H1 (cell line): ENCODE measurements at regions not wholly inside any gene's neighbourhood (a gene's known extent, or its start where the extent isn't known, plus 50 kb on each side); places are given as distances from the start of the nearest gene placed in this dataset.

Experiments
- CTCF ChIA-PET: fragments of 300-600 bp; sonication (Branson Sonifier 250); formaldehyde crosslinking; loops from one replicate; lab custom pipeline; 2021; ENCODE audit not compliant: partially characterized antibody; lab: Charles Lee
- POLR2A ChIA-PET: fragments of 300-600 bp; sonication (Branson Sonifier 250); formaldehyde crosslinking; loops from one replicate; lab custom pipeline; 2021; ENCODE audit warnings: inconsistent platforms; ENCODE audit not compliant: partially characterized antibody; lab: Charles Lee
- DNase-seq, 2 experiments: peaks; one replicate each; pipeline versions ENCODE4 v3.0.0 to v3.0.0-alpha.2; 2010 to 2022; ENCODE audit warnings: low spot score in 2 of 2, low read depth in 1 of 2, mixed read lengths in 1 of 2
- FAIRE-seq: peaks from 2 replicates; lab custom pipeline; 2011; peaks lifted over from hg19 to GRCh38; lab: Jason Lieb, UNC
- H2AFZ ChIP-seq: 2 replicates; pipeline ENCODE4 v1.8.1; 2012; ENCODE audit warnings: low read length, inconsistent platforms
- H2AK5ac ChIP-seq: 2 replicates; pipeline ENCODE4 v1.6.1; 2013; ENCODE audit warnings: low read depth, low read length
- H2BK120ac ChIP-seq: replicated peaks from 2 replicates; pipeline ENCODE3; 2013; ENCODE audit warnings: low read depth, low read length, inconsistent platforms
- H2BK12ac ChIP-seq: 2 replicates; pipeline ENCODE4 v1.6.1; 2013; ENCODE audit warnings: low read depth, low read length
- H2BK15ac ChIP-seq: 2 replicates; pipeline ENCODE4 v1.6.1; 2013; ENCODE audit warnings: low read length
- H2BK20ac ChIP-seq: 2 replicates; pipeline ENCODE4 v1.6.1; 2013; ENCODE audit warnings: low read length
- H2BK5ac ChIP-seq: 2 replicates; pipeline ENCODE4 v1.6.1; 2013; ENCODE audit warnings: low read depth, low read length
- H3K14ac ChIP-seq: 2 replicates; pipeline ENCODE4 v1.6.1; 2013; ENCODE audit warnings: inconsistent platforms; ENCODE audit not compliant: insufficient read length
- H3K18ac ChIP-seq: 2 replicates; pipeline ENCODE4 v1.6.1; 2013; ENCODE audit warnings: low read length; ENCODE audit errors: extremely low read depth
- H3K23ac ChIP-seq: 2 replicates; pipeline ENCODE4 v1.6.1; 2013; ENCODE audit warnings: inconsistent platforms; ENCODE audit not compliant: insufficient read length
- H3K23me2 ChIP-seq: 2 replicates; pipeline ENCODE4 v1.6.1; 2013; ENCODE audit warnings: low read depth, low read length
- H3K27ac ChIP-seq: 2 replicates; pipeline ENCODE4 v1.6.1; 2011; ENCODE audit warnings: low read depth, low read length, inconsistent platforms
- H3K27me3 ChIP-seq, 4 experiments: replicated peaks in 1 of 4; 1 replicate in 1 of 4; 2 replicates in 3 of 4; pipeline versions ENCODE4 v1.6.1 to v1.8.1; 2011 to 2013; ENCODE audit warnings: low read length in 3 of 4, mild to moderate bottlenecking in 3 of 4, inconsistent platforms in 2 of 4, mixed read lengths in 2 of 4, moderate library complexity in 1 of 4; ENCODE audit not compliant: control insufficient read depth in 3 of 4, insufficient read depth in 3 of 4; ENCODE audit errors: extremely low read depth in 1 of 4
- H3K36me3 ChIP-seq, 4 experiments: 2 replicates each; pipeline versions ENCODE4 v1.6.1 to v1.8.1; 2011 to 2013; ENCODE audit warnings: mild to moderate bottlenecking in 4 of 4, low read length in 3 of 4, moderate library complexity in 2 of 4, control low read depth in 1 of 4, inconsistent platforms in 1 of 4; ENCODE audit not compliant: insufficient read depth in 4 of 4, control insufficient read depth in 2 of 4
- H3K4ac ChIP-seq: replicated peaks from 2 replicates; pipeline ENCODE3; 2013; ENCODE audit warnings: low read length, low read depth, mixed read lengths, inconsistent platforms; ENCODE audit not compliant: insufficient read length
- H3K4me1 ChIP-seq, 4 experiments: replicated peaks in 1 of 4; 1 replicate in 1 of 4; 2 replicates in 3 of 4; pipeline versions ENCODE4 v1.6.1 to v1.8.1; 2011 to 2013; ENCODE audit warnings: low read length in 3 of 4, inconsistent platforms in 2 of 4, mixed read lengths in 1 of 4; ENCODE audit not compliant: insufficient read depth in 4 of 4, control insufficient read depth in 3 of 4
- H3K4me2 ChIP-seq, 2 experiments: 2 replicates each; pipeline versions ENCODE4 v1.6.1 to v1.8.1; 2011 to 2013; ENCODE audit warnings: low read depth in 2 of 2, low read length in 2 of 2, control low read depth in 1 of 2, inconsistent platforms in 1 of 2, mild to moderate bottlenecking in 1 of 2; ENCODE audit not compliant: insufficient read depth in 1 of 2
- H3K4me3 ChIP-seq, 4 experiments: fragments of 200-600, 300-600 bp in 1 of 4; sonication (generic), shearing (Covaris generic), sonication (Bioruptor Twin) in 1 of 4; 2 replicates each; pipeline versions ENCODE4 v1.5.1 to v1.8.1; 2011 to 2016; ENCODE audit warnings: low read length in 4 of 4, low read depth in 3 of 4, control low read depth in 2 of 4, inconsistent platforms in 2 of 4, mild to moderate bottlenecking in 2 of 4, mixed read lengths in 1 of 4, moderate library complexity in 1 of 4; ENCODE audit not compliant: insufficient read depth in 2 of 4; ENCODE audit errors: extremely low read depth in 1 of 4
- H3K56ac ChIP-seq: replicated peaks from 2 replicates; pipeline ENCODE3; 2013; ENCODE audit warnings: low read depth, mild to moderate bottlenecking, mixed read lengths, low read length, inconsistent platforms; ENCODE audit not compliant: insufficient read length
- H3K79me1 ChIP-seq: 2 replicates; pipeline ENCODE4 v1.6.1; 2013; ENCODE audit warnings: low read depth, low read length, control low read depth
- H3K79me2 ChIP-seq, 2 experiments: 2 replicates each; pipeline versions ENCODE4 v1.6.1 to v1.8.1; 2012 to 2013; ENCODE audit warnings: low read length in 2 of 2, mild to moderate bottlenecking in 2 of 2, inconsistent platforms in 1 of 2; ENCODE audit not compliant: insufficient read depth in 2 of 2, control insufficient read depth in 1 of 2
- H3K9ac ChIP-seq, 4 experiments: replicated peaks in 1 of 4; 1 replicate in 1 of 4; 2 replicates in 3 of 4; pipeline versions ENCODE4 v1.6.1 to v1.8.1; 2011 to 2013; ENCODE audit warnings: low read depth in 3 of 4, low read length in 3 of 4, control low read depth in 2 of 4, mild to moderate bottlenecking in 2 of 4, moderate library complexity in 2 of 4, inconsistent platforms in 1 of 4; ENCODE audit errors: extremely low read depth in 1 of 4
- H3K9me3 ChIP-seq, 2 experiments: 2 replicates each; pipeline versions ENCODE4 v1.6.1 to v1.8.1; 2012 to 2013; ENCODE audit warnings: mild to moderate bottlenecking in 2 of 2, moderate library complexity in 2 of 2, control low read depth in 1 of 2, inconsistent platforms in 1 of 2, low read depth in 1 of 2, low read length in 1 of 2, mixed read lengths in 1 of 2; ENCODE audit not compliant: insufficient read depth in 2 of 2
- H4K20me1 ChIP-seq, 2 experiments: replicated peaks in 1 of 2; 2 replicates each; pipeline versions ENCODE3 to v1.8.1; 2011 to 2013; ENCODE audit warnings: inconsistent platforms in 2 of 2, low read length in 2 of 2, mild to moderate bottlenecking in 1 of 2; ENCODE audit not compliant: insufficient read depth in 2 of 2, control insufficient read depth in 1 of 2
- H4K5ac ChIP-seq: 2 replicates; pipeline ENCODE4 v1.6.1; 2013; ENCODE audit warnings: low read length, low read depth, mixed read lengths, inconsistent platforms; ENCODE audit not compliant: insufficient read length
- H4K8ac ChIP-seq: 2 replicates; pipeline ENCODE4 v1.8.0; 2013; ENCODE audit warnings: mild to moderate bottlenecking, moderate library complexity, low read length, inconsistent platforms; ENCODE audit not compliant: insufficient read depth; ENCODE audit errors: extremely low read depth
- H4K91ac ChIP-seq: replicated peaks from 2 replicates; pipeline ENCODE3; 2013; ENCODE audit warnings: low read length, mixed read lengths, inconsistent platforms; ENCODE audit not compliant: insufficient read length
- CBX5 ChIP-seq: fragments of 300-800, 300-1000 bp; sonication (generic); IDR thresholded peaks from 2 replicates; pipeline ENCODE4 v1.7.1; 2016; ENCODE audit warnings: antibody characterized with exemption, low read length, low read depth
- CBX8 ChIP-seq: fragments of 300-800, 300-1000 bp; sonication (generic); IDR thresholded peaks from 2 replicates; pipeline ENCODE4 v1.7.1; 2016; ENCODE audit warnings: low read depth, low read length, borderline replicate concordance
- CEBPB ChIP-seq: IDR thresholded peaks from 2 replicates; pipeline ENCODE4 v1.6.1; 2012; ENCODE audit warnings: low read depth, low read length
- CHD2 ChIP-seq: IDR thresholded peaks from 2 replicates; pipeline ENCODE4 v1.6.1; 2012; ENCODE audit warnings: low read length, improper control_type of control experiment
- GTF2F1 ChIP-seq: IDR thresholded peaks from 2 replicates; pipeline ENCODE4 v1.6.1; 2012; ENCODE audit warnings: low read depth, low read length, improper control_type of control experiment, borderline replicate concordance
- NANOG ChIP-seq: IDR thresholded peaks from 2 replicates; pipeline ENCODE4 v1.6.1; 2011; ENCODE audit warnings: low read length, low read depth, mild to moderate bottlenecking, inconsistent platforms; ENCODE audit not compliant: insufficient read depth, poor library complexity, severe bottlenecking
- RFX5 ChIP-seq: IDR thresholded peaks from 2 replicates; pipeline ENCODE4 v1.6.1; 2011; ENCODE audit warnings: low read depth, low read length, improper control_type of control experiment, borderline replicate concordance
- RXRA ChIP-seq: IDR thresholded peaks from 2 replicates; pipeline ENCODE4 v1.6.1; 2011; ENCODE audit warnings: low read depth, mild to moderate bottlenecking, low read length, moderate library complexity; ENCODE audit not compliant: insufficient read depth
- SIN3A ChIP-seq, 2 experiments: IDR thresholded peaks in 1 of 2; conservative IDR thresholded peaks in 1 of 2; 2 replicates each; pipeline ENCODE4 v1.6.1; 2011 to 2012; ENCODE audit warnings: low read length in 2 of 2, improper control_type of control experiment in 1 of 2, low read depth in 1 of 2, mild to moderate bottlenecking in 1 of 2
- SIRT6 ChIP-seq: IDR thresholded peaks from one replicate; pipeline ENCODE4 v1.7.1; 2012; ENCODE audit warnings: low read length, inconsistent platforms
- SP2 ChIP-seq: IDR thresholded peaks from 2 replicates; pipeline ENCODE4 v1.6.1; 2012; ENCODE audit warnings: mild to moderate bottlenecking, low read length, inconsistent platforms
- TEAD4 ChIP-seq: IDR thresholded peaks from 2 replicates; pipeline ENCODE4 v1.6.1; 2012; ENCODE audit warnings: low read depth, low read length, inconsistent platforms, mixed read lengths
- WGBS, 2 experiments: shearing (Covaris generic) in 1 of 2; methylation state at CpG; one replicate each; pipeline versions ENCODE4 v1.1.6 to v1.1.7; 2013 to 2015; ENCODE audit warnings: low lambda C conversion rate in 2 of 2, mixed read lengths in 2 of 2, inconsistent platforms in 1 of 2, low coverage in 1 of 2, missing lambda C conversion rate in 1 of 2; ENCODE audit not compliant: insufficient replicate concordance in 2 of 2, insufficient coverage in 1 of 2, insufficient read length in 1 of 2; ENCODE audit errors: extremely low coverage in 1 of 2, missing lambda C conversion rate in 1 of 2; 5-methylcytosine and 5-hydroxymethylcytosine counted together
- TF ChIP-seq, protein P1 (sequence below), 3 experiments: IDR thresholded peaks; 1 replicate in 2 of 3; 2 replicates in 1 of 3; pipeline versions ENCODE4 v1.5.1 to v1.6.1; 2011; ENCODE audit warnings: low read length in 3 of 3, mild to moderate bottlenecking in 3 of 3, inconsistent platforms in 2 of 3, low read depth in 1 of 3, moderate library complexity in 1 of 3; ENCODE audit not compliant: insufficient read depth in 1 of 3; ENCODE audit errors: control extremely low read depth in 1 of 3

DNA sequence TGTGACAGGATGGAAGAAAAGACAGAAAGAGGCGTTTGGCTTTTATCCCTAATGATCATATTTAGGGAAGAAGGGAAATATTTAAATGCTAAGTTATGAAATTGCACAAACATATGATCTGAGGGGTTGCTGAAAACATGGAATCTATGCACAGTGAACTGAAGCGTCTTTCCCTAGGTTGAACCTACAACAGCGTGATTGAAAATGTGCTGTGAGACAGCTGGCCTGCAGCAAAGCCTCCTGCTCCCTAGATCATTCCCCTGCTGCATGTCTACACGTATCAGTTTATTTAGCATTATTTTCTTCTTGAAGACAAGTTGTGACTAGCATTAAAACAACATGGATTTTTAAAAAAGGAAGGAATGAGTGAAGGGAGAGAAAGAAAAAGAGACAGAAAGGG, 272.5 kb upstream of the TRAM1L1 start:
- Histone ChIP-seq H3K9ac (no peak overlapping the region), H3K56ac (no peak overlapping the region), H3K4me1 (no peaks in the 10 kb centered on the region; a peak in 1 of 7 replicates), H3K27ac (no peak overlapping the region), H3K18ac (no peak overlapping the region), H4K20me1 (no peaks in the 10 kb centered on the region), H3K4me3 (no peak overlapping the region), H2AK5ac (no peak overlapping the region), H3K4ac (no peak overlapping the region), H3K23me2 (peaks cover 1% of the 10 kb centered on the region; the same call in 1 of the 2 replicates), H4K8ac (no peak overlapping the region), H3K79me1 (no peaks in the 10 kb centered on the region), H2BK20ac (no peak overlapping the region), H3K14ac (no peak overlapping the region), H2BK120ac (no peak overlapping the region), H4K91ac (no peak overlapping the region), H3K4me2 (no peak overlapping the region), H4K5ac (no peak overlapping the region), H2BK12ac (no peak overlapping the region), H3K36me3 (no peaks in the 10 kb centered on the region), H3K79me2 (no peaks in the 10 kb centered on the region), H3K27me3 (no peaks in the 10 kb centered on the region), H2AFZ (no peak overlapping the region), H3K9me3 (no peaks in the 10 kb centered on the region), H2BK5ac (no peak overlapping the region), H3K23ac (no peak overlapping the region), H2BK15ac (no peak overlapping the region)
- ChIA-PET CTCF (no interaction called here), POLR2A (interaction anchor here (0.6 kb wide), 1 partner anchor 8 kb away, joined by 3 read pairs; no protein-coding TSS in a partner anchor)
- 88% methylated on average over 4 of the region's 4 CpGs; no CpG with 5 or more reads in 1 of the 2 experiments for WGBS, 2 experiments
- DNase-seq (no peak), FAIRE-seq (no peak)
- TF ChIP-seq SP2 (no peak), CBX8 (no peak), CBX5 (no peak), GTF2F1 (no peak), RXRA (no peak), TEAD4 (no peak), CHD2 (no peak), SIRT6 (no peak), SIN3A (conservative IDR thresholded peaks at IDR 0.05 in 1 of 2, IDR thresholded peaks at IDR 0.05 in 1 of 2; ENCODE audit: low read depth in 1 of 2, low read length in 2 of 2) (no peak), CEBPB (no peak), RFX5 (no peak), NANOG (no peak)
- TF ChIP-seq, protein P1, sequence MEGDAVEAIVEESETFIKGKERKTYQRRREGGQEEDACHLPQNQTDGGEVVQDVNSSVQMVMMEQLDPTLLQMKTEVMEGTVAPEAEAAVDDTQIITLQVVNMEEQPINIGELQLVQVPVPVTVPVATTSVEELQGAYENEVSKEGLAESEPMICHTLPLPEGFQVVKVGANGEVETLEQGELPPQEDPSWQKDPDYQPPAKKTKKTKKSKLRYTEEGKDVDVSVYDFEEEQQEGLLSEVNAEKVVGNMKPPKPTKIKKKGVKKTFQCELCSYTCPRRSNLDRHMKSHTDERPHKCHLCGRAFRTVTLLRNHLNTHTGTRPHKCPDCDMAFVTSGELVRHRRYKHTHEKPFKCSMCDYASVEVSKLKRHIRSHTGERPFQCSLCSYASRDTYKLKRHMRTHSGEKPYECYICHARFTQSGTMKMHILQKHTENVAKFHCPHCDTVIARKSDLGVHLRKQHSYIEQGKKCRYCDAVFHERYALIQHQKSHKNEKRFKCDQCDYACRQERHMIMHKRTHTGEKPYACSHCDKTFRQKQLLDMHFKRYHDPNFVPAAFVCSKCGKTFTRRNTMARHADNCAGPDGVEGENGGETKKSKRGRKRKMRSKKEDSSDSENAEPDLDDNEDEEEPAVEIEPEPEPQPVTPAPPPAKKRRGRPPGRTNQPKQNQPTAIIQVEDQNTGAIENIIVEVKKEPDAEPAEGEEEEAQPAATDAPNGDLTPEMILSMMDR (IDR thresholded peaks at IDR 0.05; ENCODE audit: control extremely low read depth in 1 of 3, insufficient read depth in 1 of 3, low read depth in 1 of 3, low read length in 3 of 3), result no peak
